Stimulated activated CD4-positive, alpha-beta T cell treated with anti-CD3 and anti-CD28 coated beads, TNF-alpha, amount 100 ng/mL, for 24 hours (primary cell): ENCODE measurements at regions not wholly inside any gene's neighbourhood (a gene's known extent, or its start where the extent isn't known, plus 50 kb on each side); places are given as distances from the start of the nearest gene placed in this dataset.
"Not testable (repeated sequence)": the region's sequence is repeated elsewhere in the genome, so short reads cannot be mapped to it uniquely, and the experiment has no call there.

Experiments used
- DNase-seq, 3 experiments: peaks; one replicate each; pipeline ENCODE4 v3.0.0-alpha.2; 2020; ENCODE audit warnings: low read depth in 3 of 3

DNA sequence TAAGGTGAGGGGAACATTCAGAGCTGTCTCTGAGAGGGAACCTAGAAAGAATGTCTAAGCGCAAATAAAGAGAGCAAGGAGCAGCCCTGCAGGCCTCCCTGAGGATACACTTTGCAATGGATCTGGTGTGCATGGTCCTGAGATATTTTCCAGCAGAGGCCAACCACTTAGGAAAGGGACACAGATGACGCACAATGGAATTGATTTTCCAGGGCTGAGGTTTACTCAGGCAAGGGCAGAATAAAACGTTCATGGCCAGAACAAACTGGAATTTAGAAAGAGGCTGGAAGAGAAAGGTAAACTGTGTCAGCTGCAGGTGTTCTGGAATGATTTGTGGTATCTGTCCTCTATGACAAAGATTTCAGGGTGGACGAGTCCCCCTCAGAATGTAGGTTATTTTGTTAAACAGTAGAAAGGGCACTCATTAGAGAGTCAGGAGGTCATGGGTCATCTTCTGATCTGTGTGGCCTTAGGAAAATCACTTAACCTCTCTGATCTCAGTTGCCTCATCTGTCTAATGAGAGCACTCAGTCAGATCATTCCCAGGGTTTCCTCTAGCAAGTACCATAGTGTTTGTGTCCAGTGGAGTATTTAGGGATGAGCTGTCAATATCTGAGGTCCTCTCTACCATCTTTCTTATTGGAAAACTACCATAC, 61.8 kb upstream of the PGBD5 start:
- DNase-seq = no peak

DNA sequence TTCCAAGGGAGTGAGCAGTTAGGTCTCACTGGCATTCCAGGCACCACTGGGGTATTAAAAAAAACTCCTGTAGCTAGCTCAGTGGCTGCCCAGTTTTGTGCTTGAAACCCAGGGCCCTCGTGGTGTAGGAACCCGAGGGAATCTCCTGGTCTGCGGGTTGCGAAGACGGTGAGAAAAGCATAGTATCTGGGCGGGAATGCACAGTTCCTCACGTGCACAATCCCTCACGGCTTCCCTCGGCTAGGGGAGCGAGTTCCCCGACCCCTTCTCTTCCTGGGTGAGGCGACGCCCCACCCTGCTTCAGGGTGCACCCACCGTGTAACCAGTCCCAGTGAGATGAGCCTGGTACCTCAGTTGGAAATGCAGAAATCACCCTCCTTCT, 50.5 kb upstream of the PGBD5 start:
- DNase-seq = no peak

DNA sequence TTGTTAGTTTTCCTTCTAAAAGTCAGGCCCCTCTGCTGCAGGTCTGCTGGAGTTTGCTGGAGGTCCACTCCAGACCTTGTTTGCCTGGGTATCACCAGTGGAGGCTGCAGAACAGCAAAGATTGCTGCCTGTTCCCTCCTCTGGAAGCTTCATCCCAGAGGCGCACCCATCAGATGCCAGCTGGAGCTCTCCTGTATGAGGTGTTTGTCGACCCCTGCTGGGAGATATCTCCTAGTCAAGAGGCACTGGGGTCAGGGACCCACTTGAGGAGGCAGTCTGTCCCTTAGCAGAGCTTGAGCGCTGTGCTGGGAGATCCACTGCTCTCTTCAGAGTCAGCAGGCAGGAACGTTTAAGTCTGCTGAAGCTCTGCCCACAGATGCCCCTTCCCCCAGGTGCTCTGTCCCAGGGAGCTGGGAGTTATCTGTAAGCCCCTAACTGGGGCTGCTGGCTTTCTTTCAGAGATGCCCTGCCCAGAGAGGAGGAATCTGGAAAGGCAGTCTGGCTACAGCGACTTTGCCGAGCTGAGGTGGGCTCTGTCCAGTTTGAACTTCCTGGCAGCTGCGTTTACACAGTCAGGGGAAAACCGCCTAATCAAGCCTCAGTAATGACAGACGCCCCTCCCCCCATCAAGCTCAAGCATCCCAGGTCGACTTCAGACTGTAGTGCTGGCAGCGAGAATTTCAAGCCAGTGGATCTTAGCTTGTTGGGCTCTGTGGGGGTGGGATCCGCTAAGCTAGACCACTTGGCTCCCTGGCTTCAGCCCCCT, 49.9 kb upstream of the PGBD5 start:
- not testable (repeated sequence) for DNase-seq
